ENCODE measurements at regions not wholly inside any gene's neighbourhood (a gene's known extent, or its start where the extent isn't known, plus 50 kb on each side); places are given as distances from the start of the nearest gene placed in this dataset.

DNA sequence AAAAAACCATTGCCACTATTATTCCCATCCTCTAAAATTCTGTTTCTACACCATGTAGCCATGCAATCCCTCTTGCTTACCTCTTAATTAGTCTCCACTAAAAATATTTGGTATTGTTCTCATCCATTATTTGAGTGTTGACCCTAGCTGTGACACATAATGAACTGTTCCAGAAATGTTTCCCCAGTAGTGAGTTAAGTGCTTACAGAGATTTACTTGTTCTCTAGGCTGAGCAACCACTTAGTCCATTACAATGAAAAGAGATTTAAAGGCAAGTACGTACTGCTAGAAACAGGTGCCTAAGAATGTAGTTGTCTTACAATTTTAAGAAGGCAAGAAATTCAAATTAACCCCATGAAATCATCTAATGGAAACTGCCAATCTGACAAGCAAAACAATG lies 112.7 kb upstream of the PTPN13 start:
- TF ChIP-seq POLR2AphosphoS5 (IDR thresholded peaks at IDR 0.05; ENCODE audit: insufficient read depth, low read depth, low read length) (no peak), EZH2 (IDR thresholded peaks at IDR 0.05; ENCODE audit: borderline replicate concordance, low read depth, low read length, severe bottlenecking) (no peak), POLR2A (IDR thresholded peaks at IDR 0.05; ENCODE audit: low read depth, low read length) (no peak), FOS (IDR thresholded peaks at IDR 0.05; ENCODE audit: borderline replicate concordance, insufficient read depth, low read length) (no peak), MYC (IDR thresholded peaks at IDR 0.05; ENCODE audit: low read depth, low read length) (no peak), JUN (IDR thresholded peaks at IDR 0.05; ENCODE audit: borderline replicate concordance, insufficient read depth, insufficient read length, low read depth) (no peak)
- TF ChIP-seq, protein P1, sequence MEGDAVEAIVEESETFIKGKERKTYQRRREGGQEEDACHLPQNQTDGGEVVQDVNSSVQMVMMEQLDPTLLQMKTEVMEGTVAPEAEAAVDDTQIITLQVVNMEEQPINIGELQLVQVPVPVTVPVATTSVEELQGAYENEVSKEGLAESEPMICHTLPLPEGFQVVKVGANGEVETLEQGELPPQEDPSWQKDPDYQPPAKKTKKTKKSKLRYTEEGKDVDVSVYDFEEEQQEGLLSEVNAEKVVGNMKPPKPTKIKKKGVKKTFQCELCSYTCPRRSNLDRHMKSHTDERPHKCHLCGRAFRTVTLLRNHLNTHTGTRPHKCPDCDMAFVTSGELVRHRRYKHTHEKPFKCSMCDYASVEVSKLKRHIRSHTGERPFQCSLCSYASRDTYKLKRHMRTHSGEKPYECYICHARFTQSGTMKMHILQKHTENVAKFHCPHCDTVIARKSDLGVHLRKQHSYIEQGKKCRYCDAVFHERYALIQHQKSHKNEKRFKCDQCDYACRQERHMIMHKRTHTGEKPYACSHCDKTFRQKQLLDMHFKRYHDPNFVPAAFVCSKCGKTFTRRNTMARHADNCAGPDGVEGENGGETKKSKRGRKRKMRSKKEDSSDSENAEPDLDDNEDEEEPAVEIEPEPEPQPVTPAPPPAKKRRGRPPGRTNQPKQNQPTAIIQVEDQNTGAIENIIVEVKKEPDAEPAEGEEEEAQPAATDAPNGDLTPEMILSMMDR (IDR thresholded peaks at IDR 0.05; ENCODE audit: extremely low read depth in 1 of 2, insufficient read depth in 1 of 2, low read depth in 1 of 2, low read length in 2 of 2) = no peak
- TF ChIP-seq, protein P2, sequence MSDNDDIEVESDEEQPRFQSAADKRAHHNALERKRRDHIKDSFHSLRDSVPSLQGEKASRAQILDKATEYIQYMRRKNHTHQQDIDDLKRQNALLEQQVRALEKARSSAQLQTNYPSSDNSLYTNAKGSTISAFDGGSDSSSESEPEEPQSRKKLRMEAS (IDR thresholded peaks at IDR 0.05; ENCODE audit: insufficient read depth, insufficient read length) = no peak
